OCI-LY1 (cell line): ENCODE measurements at regions not wholly inside any gene's neighbourhood (a gene's known extent, or its start where the extent isn't known, plus 50 kb on each side); places are given as distances from the start of the nearest gene placed in this dataset.

Experiments used
- H2AFZ ChIP-seq: fragments of 200-600 bp; sonication (generic), shearing (Covaris generic); 2 replicates; pipeline ENCODE4 v1.6.0; 2014; ENCODE audit warnings: antibody characterized with exemption, mild to moderate bottlenecking, low read length
- H3F3A ChIP-seq: fragments of 200-600 bp; sonication (generic), shearing (Covaris generic); 2 replicates; pipeline ENCODE4 v1.6.0; 2014; ENCODE audit warnings: mild to moderate bottlenecking, antibody characterized with exemption, low read length, moderate library complexity; ENCODE audit not compliant: insufficient read depth
- H3K27ac ChIP-seq: fragments of 200-600 bp; sonication (generic); 2 replicates; pipeline ENCODE4 v1.5.1; 2014; ENCODE audit warnings: low read length, mixed run types, mild to moderate bottlenecking, low read depth; ENCODE audit not compliant: poor library complexity, severe bottlenecking
- H3K27me3 ChIP-seq: fragments of 200-600 bp; sonication (generic); 2 replicates; pipeline ENCODE4 v1.6.0; 2014; ENCODE audit warnings: antibody characterized with exemption, mild to moderate bottlenecking, low read length, moderate library complexity; ENCODE audit not compliant: insufficient read depth
- H3K36me3 ChIP-seq: fragments of 200-600 bp; sonication (generic); 2 replicates; pipeline ENCODE4 v1.6.1; 2014; ENCODE audit warnings: mild to moderate bottlenecking, antibody characterized with exemption, low read length, moderate library complexity, mixed read lengths; ENCODE audit not compliant: insufficient read depth
- H3K4me1 ChIP-seq: fragments of 200-600 bp; sonication (generic); 2 replicates; pipeline ENCODE4 v1.5.1; 2014; ENCODE audit warnings: mild to moderate bottlenecking, low read length, moderate library complexity; ENCODE audit not compliant: insufficient read depth, severe bottlenecking
- H3K4me2 ChIP-seq: fragments of 200-600 bp; sonication (generic), shearing (Covaris generic); 2 replicates; pipeline ENCODE4 v1.6.1; 2014; ENCODE audit warnings: low read length
- H3K4me3 ChIP-seq: fragments of 200-600 bp; sonication (generic); 2 replicates; pipeline ENCODE4 v1.5.1; 2014; ENCODE audit warnings: low read length, low read depth, mild to moderate bottlenecking, mixed read lengths; ENCODE audit not compliant: poor library complexity, severe bottlenecking
- H3K79me2 ChIP-seq: fragments of 200-600 bp; shearing (Covaris generic); 2 replicates; pipeline ENCODE4 v1.6.1; 2016; ENCODE audit warnings: mixed run types, low read length, mixed read lengths; ENCODE audit not compliant: insufficient read depth
- H3K9ac ChIP-seq: fragments of 200-600 bp; sonication (generic), shearing (Covaris generic); 2 replicates; pipeline ENCODE4 v1.6.1; 2014; ENCODE audit warnings: mild to moderate bottlenecking, low read length, mixed read lengths
- H3K9me2 ChIP-seq: fragments of 200-600 bp; sonication (generic), shearing (Covaris generic); 2 replicates; pipeline ENCODE4 v1.6.1; 2014; ENCODE audit warnings: low read depth, mild to moderate bottlenecking, low read length, mixed read lengths
- H3K9me3 ChIP-seq: fragments of 200-600 bp; shearing (Covaris generic); 2 replicates; pipeline ENCODE4 v1.6.1; 2014; ENCODE audit warnings: low read length, mixed read lengths
- H4K20me1 ChIP-seq: fragments of 200-600 bp; sonication (generic), shearing (Covaris generic); 2 replicates; pipeline ENCODE4 v1.6.0; 2016; ENCODE audit warnings: mild to moderate bottlenecking, low read length; ENCODE audit not compliant: insufficient read depth
- EZH2 ChIP-seq: fragments of 200-600 bp; sonication (generic), shearing (Covaris generic); IDR thresholded peaks from 2 replicates; pipeline ENCODE4 v1.8.0; 2017; ENCODE audit warnings: borderline replicate concordance, mixed run types, mild to moderate bottlenecking, antibody characterized with exemption, low read length, moderate library complexity, mixed read lengths
- TF ChIP-seq, protein P1 (sequence below): fragments of 200-600 bp; sonication (generic), shearing (Covaris generic); IDR thresholded peaks from 2 replicates; pipeline ENCODE4 v1.5.1; 2017; ENCODE audit warnings: mild to moderate bottlenecking, antibody characterized with exemption, low read length, moderate library complexity, mixed read lengths

DNA sequence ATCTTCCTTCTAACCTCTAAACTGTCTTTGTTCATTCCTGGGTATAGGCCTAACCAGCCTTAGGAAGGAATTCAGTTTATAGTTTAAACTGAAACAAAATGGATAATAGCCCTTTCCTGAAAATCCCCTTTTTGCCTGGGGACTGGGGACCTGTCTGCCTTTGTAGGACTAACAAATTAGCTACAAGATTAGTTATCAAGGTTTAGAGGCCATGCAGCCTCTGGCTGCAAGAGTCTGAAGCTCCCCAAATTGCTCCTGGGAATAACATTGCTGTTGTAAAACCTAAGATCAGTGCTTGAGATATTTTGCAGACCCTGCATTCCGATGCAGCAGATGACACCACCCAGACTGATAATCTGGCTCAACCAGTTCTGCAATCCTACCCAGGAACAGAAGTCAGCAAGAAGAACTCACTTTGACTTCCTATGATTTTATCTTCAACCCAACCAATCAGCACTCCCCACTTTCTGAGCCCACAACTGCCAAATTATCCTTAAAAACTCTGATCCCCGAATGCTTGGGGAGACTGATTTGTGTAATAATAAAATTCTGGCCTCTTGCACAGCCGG, 96.6 kb upstream of the ETV3 start:
- Histone ChIP-seq H3K4me1 (no peaks in the 10 kb centered on the region), H3K4me3 (no peak overlapping the region), H4K20me1 (no peaks in the 10 kb centered on the region), H2AFZ (no peak overlapping the region), H3K4me2 (no peak overlapping the region), H3K36me3 (no peaks in the 10 kb centered on the region), H3K27me3 (no peaks in the 10 kb centered on the region), H3K27ac (no peak overlapping the region), H3F3A (no peaks in the 10 kb centered on the region), H3K9me2 (no peaks in the 10 kb centered on the region), H3K9ac (no peak overlapping the region), H3K79me2 (no peaks in the 10 kb centered on the region), H3K9me3 (no peaks in the 10 kb centered on the region)
- TF ChIP-seq, protein P1, sequence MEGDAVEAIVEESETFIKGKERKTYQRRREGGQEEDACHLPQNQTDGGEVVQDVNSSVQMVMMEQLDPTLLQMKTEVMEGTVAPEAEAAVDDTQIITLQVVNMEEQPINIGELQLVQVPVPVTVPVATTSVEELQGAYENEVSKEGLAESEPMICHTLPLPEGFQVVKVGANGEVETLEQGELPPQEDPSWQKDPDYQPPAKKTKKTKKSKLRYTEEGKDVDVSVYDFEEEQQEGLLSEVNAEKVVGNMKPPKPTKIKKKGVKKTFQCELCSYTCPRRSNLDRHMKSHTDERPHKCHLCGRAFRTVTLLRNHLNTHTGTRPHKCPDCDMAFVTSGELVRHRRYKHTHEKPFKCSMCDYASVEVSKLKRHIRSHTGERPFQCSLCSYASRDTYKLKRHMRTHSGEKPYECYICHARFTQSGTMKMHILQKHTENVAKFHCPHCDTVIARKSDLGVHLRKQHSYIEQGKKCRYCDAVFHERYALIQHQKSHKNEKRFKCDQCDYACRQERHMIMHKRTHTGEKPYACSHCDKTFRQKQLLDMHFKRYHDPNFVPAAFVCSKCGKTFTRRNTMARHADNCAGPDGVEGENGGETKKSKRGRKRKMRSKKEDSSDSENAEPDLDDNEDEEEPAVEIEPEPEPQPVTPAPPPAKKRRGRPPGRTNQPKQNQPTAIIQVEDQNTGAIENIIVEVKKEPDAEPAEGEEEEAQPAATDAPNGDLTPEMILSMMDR: no peak
- no peak for TF ChIP-seq EZH2

GRCh38 chr1:157233131-157233530, 94.9 kb upstream of the ETV3 start:
- H3F3A ChIP-seq: no peaks in the 10 kb centered on the region
- no peak overlapping the region for H3K4me2 ChIP-seq
- no peaks in the 10 kb centered on the region for H3K27me3 ChIP-seq
- no peak for TF ChIP-seq EZH2
- TF ChIP-seq, protein P1: no peak
- H3K79me2 ChIP-seq: no peaks in the 10 kb centered on the region
- no peaks in the 10 kb centered on the region for H4K20me1 ChIP-seq
- no peak overlapping the region for H3K9ac ChIP-seq
- H3K27ac ChIP-seq: no peak overlapping the region
- no peaks in the 10 kb centered on the region for H3K9me3 ChIP-seq
- no peaks in the 10 kb centered on the region for H3K36me3 ChIP-seq
- no peaks in the 10 kb centered on the region for H3K4me1 ChIP-seq
- no peak overlapping the region for H3K4me3 ChIP-seq
- H3K9me2 ChIP-seq: no peaks in the 10 kb centered on the region
- H2AFZ ChIP-seq: no peak overlapping the region

DNA sequence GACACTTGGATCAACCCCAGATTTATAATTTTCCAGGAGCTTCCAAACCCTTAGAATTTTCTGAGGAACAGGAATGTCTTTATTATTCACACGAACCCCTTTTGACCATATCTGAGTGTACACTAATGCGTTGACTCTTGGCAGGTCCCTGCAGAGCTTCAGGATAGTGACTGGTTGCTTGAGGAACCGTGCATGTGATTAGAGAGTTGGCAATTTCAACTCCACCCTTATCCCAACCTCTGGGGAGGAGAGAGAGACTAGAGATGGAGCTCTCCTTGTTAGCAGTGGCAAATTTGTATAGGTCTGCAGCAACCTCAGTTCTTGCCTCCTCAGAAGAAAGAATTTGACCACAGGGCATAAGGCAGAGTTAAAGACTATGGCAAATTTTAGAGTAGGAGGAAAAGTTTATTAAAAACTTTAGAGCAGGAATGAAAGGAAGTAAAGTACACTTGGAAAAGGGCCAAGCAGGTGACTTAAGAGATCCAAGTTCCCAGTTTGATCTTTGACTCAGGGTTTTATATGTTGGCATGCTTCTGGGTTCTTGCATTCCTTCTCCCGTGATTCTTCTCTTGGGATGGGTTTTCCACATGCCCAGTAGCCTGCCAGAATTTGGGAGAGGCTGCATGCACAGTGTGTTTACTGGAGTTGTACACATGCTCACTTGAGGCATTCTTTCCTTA, 93.8 kb upstream of the ETV3 start:
- H3K36me3 ChIP-seq: no peaks in the 10 kb centered on the region
- no peaks in the 10 kb centered on the region for H3K9me3 ChIP-seq
- no peaks in the 10 kb centered on the region for H3K4me1 ChIP-seq
- no peak overlapping the region for H3K4me3 ChIP-seq
- H3F3A ChIP-seq: no peaks in the 10 kb centered on the region
- H3K4me2 ChIP-seq: no peak overlapping the region
- no peaks in the 10 kb centered on the region for H3K79me2 ChIP-seq
- no peak overlapping the region for H3K9ac ChIP-seq
- H3K27ac ChIP-seq: no peak overlapping the region
- no peaks in the 10 kb centered on the region for H3K27me3 ChIP-seq
- TF ChIP-seq, protein P1: no peak
- TF ChIP-seq EZH2: no peak
- no peaks in the 10 kb centered on the region for H3K9me2 ChIP-seq
- no peaks in the 10 kb centered on the region for H4K20me1 ChIP-seq
- no peak overlapping the region for H2AFZ ChIP-seq
